ENCODE measurements at regions not wholly inside any gene's neighbourhood (a gene's known extent, or its start where the extent isn't known, plus 50 kb on each side); places are given as distances from the start of the nearest gene placed in this dataset. TPM values are rescaled to one million over a fixed set of nuclear protein-coding genes. Genes with fewer than 3 reads are reported as not detected.

Small RNAs in the stretch of these regions (small RNA-seq; reads per million reads assigned to genes)
- gene AC234064.1 (ENCODE audit: low replicate concordance), result not detected

Data from tongue (tissue), 1 donor.